GM12878 (cell line): ENCODE measurements at regions not wholly inside any gene's neighbourhood (a gene's known extent, or its start where the extent isn't known, plus 50 kb on each side); places are given as distances from the start of the nearest gene placed in this dataset.

Source experiments
- ATAC-seq: fragments of 200-7000 bp; cut with Tn5 transposase; 3 replicates; pipeline ENCODE4 v1.9.1; 2020; ENCODE audit warnings: mild to moderate bottlenecking, moderate library complexity
- BruUV-seq: library from RNA; stranded (reverse); fragments of 400-500 nt; replicated peaks from 2 replicates; lab custom pipeline; 2021; lab: Mats Ljungman, UMichigan
- CTCF ChIA-PET: fragments of 300-600 bp; sonication (Branson Sonifier 250); formaldehyde crosslinking; extraction: SDS; loops from one replicate; lab custom pipeline; 2021; ENCODE audit warnings: inconsistent platforms; lab: Yijun Ruan, JAX
- POLR2A ChIA-PET: fragments of 350-600 bp; formaldehyde crosslinking; extraction: SDS; loops from one replicate; lab custom pipeline; 2021; ENCODE audit warnings: inconsistent platforms; lab: Charles Lee
- RAD21 ChIA-PET: fragments of 300-600 bp; sonication (Branson Sonifier 250); formaldehyde crosslinking; loops from one replicate; lab custom pipeline; 2023; ENCODE audit warnings: antibody characterized with exemption; ENCODE audit not compliant: unreplicated experiment; lab: Charles Lee
- SMC1A ChIA-PET: fragments of 300-600 bp; sonication (Branson Sonifier 250); formaldehyde crosslinking; loops from one replicate; lab custom pipeline; 2023; ENCODE audit not compliant: unreplicated experiment, uncharacterized antibody; lab: Charles Lee
- DNase-seq: peaks from one replicate; pipeline ENCODE4 v3.0.0-alpha.2; 2011; ENCODE audit warnings: low read depth, low spot score
- FAIRE-seq: peaks from 3 replicates; lab custom pipeline; 2011; peaks lifted over from hg19 to GRCh38; lab: Jason Lieb, UNC
- H2AFZ ChIP-seq: 2 replicates; pipeline ENCODE4 v1.6.0; 2011; ENCODE audit warnings: low read depth, low read length, control low read depth; ENCODE audit not compliant: control insufficient read depth
- H3K27ac ChIP-seq: 2 replicates; pipeline ENCODE4 v1.5.1; 2011; ENCODE audit warnings: control low read depth; ENCODE audit not compliant: control insufficient read depth, insufficient read depth
- H3K27me3 ChIP-seq, 2 experiments: replicated peaks in 1 of 2; 2 replicates each; pipeline versions ENCODE4 v1.6.0 to v1.6.1; 2011; ENCODE audit warnings: low read length in 1 of 2; ENCODE audit not compliant: control insufficient read depth in 2 of 2, insufficient read depth in 2 of 2
- H3K36me3 ChIP-seq, 2 experiments: 2 replicates each; pipeline ENCODE4 v1.5.1; 2011; ENCODE audit warnings: low read length in 1 of 2; ENCODE audit not compliant: control insufficient read depth in 2 of 2, insufficient read depth in 2 of 2
- H3K4me1 ChIP-seq: 2 replicates; pipeline ENCODE4 v1.6.1; 2011; ENCODE audit warnings: mild to moderate bottlenecking, low read length, moderate library complexity, mixed read lengths; ENCODE audit not compliant: control insufficient read depth, insufficient read depth
- H3K4me2 ChIP-seq: 2 replicates; pipeline ENCODE4 v1.6.0; 2011; ENCODE audit warnings: control low read depth; ENCODE audit not compliant: control insufficient read depth, insufficient read depth
- H3K4me3 ChIP-seq: fragments of 200-600 bp; sonication (generic); 2 replicates; pipeline ENCODE4 v1.5.1; 2016
- H3K79me2 ChIP-seq: 2 replicates; pipeline ENCODE4 v1.6.0; 2011; ENCODE audit warnings: low read length; ENCODE audit not compliant: control insufficient read depth, insufficient read depth
- H3K9ac ChIP-seq: 2 replicates; pipeline ENCODE4 v1.8.0; 2011; ENCODE audit warnings: low read length, control low read depth, mixed read lengths; ENCODE audit not compliant: control insufficient read depth, insufficient read depth
- H3K9me3 ChIP-seq: replicated peaks from 3 replicates; pipeline ENCODE4 v1.5.1; 2011; ENCODE audit warnings: mild to moderate bottlenecking, low read length; ENCODE audit not compliant: control insufficient read depth, insufficient read depth
- H4K20me1 ChIP-seq: 2 replicates; pipeline ENCODE4 v1.6.0; 2011; ENCODE audit not compliant: control insufficient read depth, insufficient read depth
- NRF1 ChIP-seq: conservative IDR thresholded peaks from 2 replicates; pipeline ENCODE4 v1.6.1; 2011; ENCODE audit warnings: mild to moderate bottlenecking, low read depth, low read length, improper control_type of control experiment
- PML ChIP-seq: IDR thresholded peaks from 2 replicates; pipeline ENCODE4 v1.6.1; 2012; ENCODE audit warnings: low read length, inconsistent platforms
- RFX5 ChIP-seq: IDR thresholded peaks from 2 replicates; pipeline ENCODE4 v1.6.1; 2011; ENCODE audit warnings: low read depth, low read length, improper control_type of control experiment
- YY1 ChIP-seq: IDR thresholded peaks from 2 replicates; pipeline ENCODE4 v1.6.1; 2011; ENCODE audit warnings: low read depth, mild to moderate bottlenecking, low read length
- ZBTB33 ChIP-seq: fragments of 450-650 bp; IDR thresholded peaks from 2 replicates; pipeline ENCODE4 v1.6.1; 2017; ENCODE audit warnings: mild to moderate bottlenecking
- ZNF24 ChIP-seq: fragments of 450-650 bp; IDR thresholded peaks from 2 replicates; pipeline ENCODE4 v1.6.1; 2017; ENCODE audit warnings: antibody characterized with exemption, mild to moderate bottlenecking
- ZNF274 ChIP-seq: IDR thresholded peaks from one replicate; pipeline ENCODE4 v1.8.0; 2011; ENCODE audit not compliant: insufficient read length, insufficient read depth
- WGBS: methylation state at CpG from one replicate; pipeline ENCODE4 v1.1.6; 2016; ENCODE audit warnings: low lambda C conversion rate; ENCODE audit not compliant: insufficient replicate concordance, insufficient coverage; ENCODE audit errors: missing lambda C conversion rate; 5-methylcytosine and 5-hydroxymethylcytosine counted together
- in situ Hi-C: fragments of 300-500 bp; cut with MboI; formaldehyde crosslinking; loops from 9 replicates; pipeline ENCODE4 v1.14.3; 2018; ENCODE audit warnings: mixed read lengths
- intact Hi-C: fragments of 100-400 bp; cut with micrococcal nuclease; formaldehyde crosslinking; loops from one replicate; pipeline ENCODE4 v1.14.2; 2022; ENCODE audit not compliant: unreplicated experiment
- TF ChIP-seq, protein P1 (sequence below): fragments of 450-650 bp; IDR thresholded peaks from 2 replicates; pipeline ENCODE4 v1.6.1; 2014; ENCODE audit warnings: mild to moderate bottlenecking
- TF ChIP-seq, protein P2 (sequence below): IDR thresholded peaks from 2 replicates; pipeline ENCODE4 v1.6.1; 2011; ENCODE audit warnings: borderline replicate concordance, low read depth, mild to moderate bottlenecking, moderate library complexity, low read length; ENCODE audit not compliant: insufficient read depth, poor library complexity, severe bottlenecking

- H3K9ac ChIP-seq: no peak overlapping the region
- no peak for FAIRE-seq
- no peak overlapping the region for H2AFZ ChIP-seq
- no peaks in the 10 kb centered on the region for H3K79me2 ChIP-seq
- intact Hi-C loops (no loop called here), in situ Hi-C loops (no loop called here)
- H3K4me2 ChIP-seq: no peak overlapping the region
- RAD21 ChIA-PET: no interaction called here
- DNase-seq: no peak
- no peaks in the 10 kb centered on the region for H3K36me3 ChIP-seq
- WGBS: 7% methylated on average over 2 of the region's 2 CpGs
- no TSS peak for BruUV-seq
- POLR2A ChIA-PET: no interaction called here
- H3K9me3 ChIP-seq: no peaks in the 10 kb centered on the region
- no peak overlapping the region for H3K4me3 ChIP-seq
- no peaks in the 10 kb centered on the region for H3K4me1 ChIP-seq
- H3K27ac ChIP-seq: no peak overlapping the region
- CTCF ChIA-PET: interaction anchor here (1.1 kb wide), 1 partner anchor 243 kb away, joined by 3 read pairs; no protein-coding TSS in a partner anchor
- no peak for ATAC-seq
- SMC1A ChIA-PET: no interaction called here
- no peak for TF ChIP-seq ZNF274
- TF ChIP-seq ZNF24: no peak
- no peak for TF ChIP-seq PML
- TF ChIP-seq, protein P1, sequence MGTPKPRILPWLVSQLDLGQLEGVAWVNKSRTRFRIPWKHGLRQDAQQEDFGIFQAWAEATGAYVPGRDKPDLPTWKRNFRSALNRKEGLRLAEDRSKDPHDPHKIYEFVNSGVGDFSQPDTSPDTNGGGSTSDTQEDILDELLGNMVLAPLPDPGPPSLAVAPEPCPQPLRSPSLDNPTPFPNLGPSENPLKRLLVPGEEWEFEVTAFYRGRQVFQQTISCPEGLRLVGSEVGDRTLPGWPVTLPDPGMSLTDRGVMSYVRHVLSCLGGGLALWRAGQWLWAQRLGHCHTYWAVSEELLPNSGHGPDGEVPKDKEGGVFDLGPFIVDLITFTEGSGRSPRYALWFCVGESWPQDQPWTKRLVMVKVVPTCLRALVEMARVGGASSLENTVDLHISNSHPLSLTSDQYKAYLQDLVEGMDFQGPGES: no peak
- TF ChIP-seq YY1: no peak
- no peak for TF ChIP-seq ZBTB33
- TF ChIP-seq, protein P2, sequence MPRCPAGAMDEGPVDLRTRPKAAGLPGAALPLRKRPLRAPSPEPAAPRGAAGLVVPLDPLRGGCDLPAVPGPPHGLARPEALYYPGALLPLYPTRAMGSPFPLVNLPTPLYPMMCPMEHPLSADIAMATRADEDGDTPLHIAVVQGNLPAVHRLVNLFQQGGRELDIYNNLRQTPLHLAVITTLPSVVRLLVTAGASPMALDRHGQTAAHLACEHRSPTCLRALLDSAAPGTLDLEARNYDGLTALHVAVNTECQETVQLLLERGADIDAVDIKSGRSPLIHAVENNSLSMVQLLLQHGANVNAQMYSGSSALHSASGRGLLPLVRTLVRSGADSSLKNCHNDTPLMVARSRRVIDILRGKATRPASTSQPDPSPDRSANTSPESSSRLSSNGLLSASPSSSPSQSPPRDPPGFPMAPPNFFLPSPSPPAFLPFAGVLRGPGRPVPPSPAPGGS: no peak
- no peak for TF ChIP-seq NRF1
- TF ChIP-seq RFX5: no peak
- H3K27me3 ChIP-seq: no peaks in the 10 kb centered on the region
- H4K20me1 ChIP-seq: no peaks in the 10 kb centered on the region
Measured at GRCh38 chr4:176619430-176619829, 173.3 kb downstream of the VEGFC start.
